ENCODE measurements at regions not wholly inside any gene's neighbourhood (a gene's known extent, or its start where the extent isn't known, plus 50 kb on each side); places are given as distances from the start of the nearest gene placed in this dataset.

GRCh38 chr5:167247816-167248215 is 1043.6 kb upstream of the WWC1 start:
- TF ChIP-seq EZH2 (IDR thresholded peaks at IDR 0.05; ENCODE audit: insufficient read depth, poor library complexity, severe bottlenecking) (no peak), EZH2phosphoT487 (IDR thresholded peaks at IDR 0.05; ENCODE audit: insufficient read depth, low read depth) (no peak)
